ENCODE measurements at regions not wholly inside any gene's neighbourhood (a gene's known extent, or its start where the extent isn't known, plus 50 kb on each side); places are given as distances from the start of the nearest gene placed in this dataset.

- intact Hi-C loops (cut with DNase I) = no loop called here
- Histone ChIP-seq H3K4me1 (peaks cover 0 to 32% (median 15%) of the 10 kb centered on the region in 12 donors), H3K27ac (no peak overlapping the region), H3K36me3 (no peaks in the 10 kb centered on the region), H3K27me3 (peaks cover 0 to 8% (median 0%) of the 10 kb centered on the region in 9 donors), H3K9me3 (no peaks in the 10 kb centered on the region), H3K4me3 (no peak overlapping the region)
- DNase-seq (no peak), ATAC-seq (no peak)
- TF ChIP-seq POLR2A (IDR thresholded peaks at IDR 0.05) (no peak), CTCF (IDR thresholded peaks at IDR 0.05) (no peak)
- WGBS, 4 donors = 73 to 91% (median 87%) methylated on average over 11 to 12 of the region's 12 CpGs
Observed at GRCh38 chr10:124217906-124218804, 124.8 kb upstream of the CHST15 start.

GRCh38 chr10:124217031-124217430 lies 123.6 kb upstream of the CHST15 start:
- H3K9me3 ChIP-seq = no peaks in the 10 kb centered on the region
- no peak overlapping the region for H3K27ac ChIP-seq
- WGBS, 4 donors = 70 to 75% (median 73%) methylated on average over 9 of the region's 9 CpGs
- H3K27me3 ChIP-seq = peaks cover 0 to 8% (median 0%) of the 10 kb centered on the region in 9 donors
- no peak overlapping the region for H3K4me3 ChIP-seq
- no peaks in the 10 kb centered on the region for H3K36me3 ChIP-seq
- TF ChIP-seq POLR2A (IDR thresholded peaks at IDR 0.05) (no peak), CTCF (IDR thresholded peaks at IDR 0.05) (no peak)
- H3K4me1 ChIP-seq = peaks cover 0 to 29% (median 13%) of the 10 kb centered on the region in 12 donors
- no peak for DNase-seq
- intact Hi-C loops (cut with DNase I) = no loop called here
- no peak for ATAC-seq

GRCh38 chr10:124214610-124215375 lies 121.4 kb upstream of the CHST15 start:
- Histone ChIP-seq H3K9me3 (peaks cover 0 to 11% (median 1%) of the 10 kb centered on the region in 12 donors), H3K27ac (no peak overlapping the region), H3K4me1 (peaks cover 0 to 9% (median 0%) of the 10 kb centered on the region in 12 donors), H3K27me3 (peaks cover 0 to 8% (median 0%) of the 10 kb centered on the region in 9 donors), H3K4me3 (no peak overlapping the region), H3K36me3 (no peaks in the 10 kb centered on the region)
- WGBS, 4 donors = 88 to 95% (median 94%) methylated on average over 9 of the region's 9 CpGs
- TF ChIP-seq POLR2A (IDR thresholded peaks at IDR 0.05) (no peak), CTCF (IDR thresholded peaks at IDR 0.05) (no peak)
- ATAC-seq (no peak), DNase-seq (no peak)
- intact Hi-C loops (cut with DNase I) = no loop called here
